ENCODE measurements at regions not wholly inside any gene's neighbourhood (a gene's known extent, or its start where the extent isn't known, plus 50 kb on each side); places are given as distances from the start of the nearest gene placed in this dataset.

- no peak for TF ChIP-seq CTCF (IDR thresholded peaks at IDR 0.05; ENCODE audit: low read depth, low read length)
- Histone ChIP-seq H3K4me1 (ENCODE audit: low read depth) (no peaks in the 10 kb centered on the region), H3K27me3 (no peaks in the 10 kb centered on the region), H3K9me3 (ENCODE audit: low read depth) (no peaks in the 10 kb centered on the region), H3K4me3 (no peak overlapping the region), H3K27ac (no peak overlapping the region), H3K36me3 (no peaks in the 10 kb centered on the region)
- no peak for DNase-seq (ENCODE audit: low read depth in 1 of 2, low spot score in 1 of 2)
Observed at GRCh38 chr6:169953686-169954085, 202.3 kb downstream of the ERMARD start.

GRCh38 chr6:169950558-169950957 lies 199.1 kb downstream of the ERMARD start:
- H3K9me3 ChIP-seq (ENCODE audit: low read depth), result no peaks in the 10 kb centered on the region
- H3K27ac ChIP-seq, result no peak overlapping the region
- H3K4me3 ChIP-seq, result no peak overlapping the region
- DNase-seq (ENCODE audit: low read depth in 1 of 2, low spot score in 1 of 2), result peak in 1 of 2 donors; percentile 17
- H3K4me1 ChIP-seq (ENCODE audit: low read depth), result no peaks in the 10 kb centered on the region
- no peaks in the 10 kb centered on the region for H3K36me3 ChIP-seq
- peak; percentile 16 for TF ChIP-seq CTCF (IDR thresholded peaks at IDR 0.05; ENCODE audit: low read depth, low read length)
- no peaks in the 10 kb centered on the region for H3K27me3 ChIP-seq

- no peak for TF ChIP-seq CTCF (IDR thresholded peaks at IDR 0.05; ENCODE audit: low read depth, low read length)
- Histone ChIP-seq H3K9me3 (ENCODE audit: low read depth) (no peaks in the 10 kb centered on the region), H3K27me3 (no peaks in the 10 kb centered on the region), H3K4me1 (ENCODE audit: low read depth) (no peaks in the 10 kb centered on the region), H3K27ac (no peak overlapping the region), H3K4me3 (no peak overlapping the region), H3K36me3 (no peaks in the 10 kb centered on the region)
- DNase-seq (ENCODE audit: low read depth in 1 of 2, low spot score in 1 of 2), result no peak
Observed at GRCh38 chr6:169949511-169950097, 198.2 kb downstream of the ERMARD start.

GRCh38 chr6:169946971-169947370 lies 195.5 kb downstream of the ERMARD start:
- TF ChIP-seq CTCF (IDR thresholded peaks at IDR 0.05; ENCODE audit: low read depth, low read length), result no peak
- DNase-seq (ENCODE audit: low read depth in 1 of 2, low spot score in 1 of 2), result no peak
- Histone ChIP-seq H3K9me3 (ENCODE audit: low read depth) (no peaks in the 10 kb centered on the region), H3K27me3 (no peaks in the 10 kb centered on the region), H3K27ac (no peak overlapping the region), H3K4me3 (no peak overlapping the region), H3K36me3 (no peaks in the 10 kb centered on the region), H3K4me1 (ENCODE audit: low read depth) (no peaks in the 10 kb centered on the region)

GRCh38 chr6:169945117-169945516 lies 193.7 kb downstream of the ERMARD start:
- no peaks in the 10 kb centered on the region for H3K4me1 ChIP-seq (ENCODE audit: low read depth)
- H3K27me3 ChIP-seq, result no peaks in the 10 kb centered on the region
- TF ChIP-seq CTCF (IDR thresholded peaks at IDR 0.05; ENCODE audit: low read depth, low read length), result no peak
- no peaks in the 10 kb centered on the region for H3K9me3 ChIP-seq (ENCODE audit: low read depth)
- DNase-seq (ENCODE audit: low read depth in 1 of 2, low spot score in 1 of 2), result no peak
- no peak overlapping the region for H3K27ac ChIP-seq
- no peak overlapping the region for H3K4me3 ChIP-seq
- no peaks in the 10 kb centered on the region for H3K36me3 ChIP-seq

GRCh38 chr6:169944415-169944814 lies 193.0 kb downstream of the ERMARD start:
- no peak for TF ChIP-seq CTCF (IDR thresholded peaks at IDR 0.05; ENCODE audit: low read depth, low read length)
- H3K27ac ChIP-seq, result no peak overlapping the region
- no peaks in the 10 kb centered on the region for H3K9me3 ChIP-seq (ENCODE audit: low read depth)
- no peaks in the 10 kb centered on the region for H3K4me1 ChIP-seq (ENCODE audit: low read depth)
- DNase-seq (ENCODE audit: low read depth in 1 of 2, low spot score in 1 of 2), result no peak
- H3K27me3 ChIP-seq, result no peaks in the 10 kb centered on the region
- no peak overlapping the region for H3K4me3 ChIP-seq
- H3K36me3 ChIP-seq, result no peaks in the 10 kb centered on the region
